Skeletal muscle satellite cell (primary cell): ENCODE measurements at regions not wholly inside any gene's neighbourhood (a gene's known extent, or its start where the extent isn't known, plus 50 kb on each side); places are given as distances from the start of the nearest gene placed in this dataset.
"Not testable (repeated sequence)": the region's sequence is repeated elsewhere in the genome, so short reads cannot be mapped to it uniquely, and the experiment has no call there.

Experiments used
- H3K27me3 ChIP-seq: 2 replicates; pipeline ENCODE4 v1.7.0; 2013; ENCODE audit warnings: low read length; ENCODE audit not compliant: control insufficient read depth, insufficient read depth
- H3K36me3 ChIP-seq: 2 replicates; pipeline ENCODE4 v1.7.0; 2013; ENCODE audit warnings: mild to moderate bottlenecking, control low read depth, low read length; ENCODE audit not compliant: insufficient read depth
- H3K4me1 ChIP-seq: 2 replicates; pipeline ENCODE4 v1.7.0; 2013; ENCODE audit warnings: low read length; ENCODE audit not compliant: control insufficient read depth, insufficient read depth
- H3K4me2 ChIP-seq: 2 replicates; pipeline ENCODE4 v1.7.0; 2013; ENCODE audit warnings: mild to moderate bottlenecking, low read length
- H3K4me3 ChIP-seq: 2 replicates; pipeline ENCODE4 v1.7.0; 2013; ENCODE audit warnings: low read length
- H3K9ac ChIP-seq: 2 replicates; pipeline ENCODE4 v1.7.0; 2013; ENCODE audit warnings: mild to moderate bottlenecking, low read depth, low read length, moderate library complexity
- H3K9me3 ChIP-seq: replicated peaks from 2 replicates; pipeline ENCODE4 v1.7.0; 2013; ENCODE audit warnings: mild to moderate bottlenecking, control low read depth, low read length

- Histone ChIP-seq H3K4me2 (no peak overlapping the region), H3K36me3 (no peaks in the 10 kb centered on the region), H3K4me1 (no peaks in the 10 kb centered on the region), H3K27me3 (no peaks in the 10 kb centered on the region), H3K4me3 (no peak overlapping the region), H3K9ac (no peak overlapping the region), H3K9me3 (no peaks in the 10 kb centered on the region)
Measured at GRCh38 chr12:67482751-67483661, 165.5 kb upstream of the DYRK2 start.

- Histone ChIP-seq H3K4me1 (no peaks in the 10 kb centered on the region), H3K27me3 (no peaks in the 10 kb centered on the region), H3K9me3 (no peaks in the 10 kb centered on the region), H3K36me3 (no peaks in the 10 kb centered on the region), H3K4me2 (no peak overlapping the region), H3K9ac (no peak overlapping the region), H3K4me3 (no peak overlapping the region)
Measured at GRCh38 chr12:67483871-67484554, 164.5 kb upstream of the DYRK2 start.

GRCh38 chr12:67484791-67485480 lies 163.6 kb upstream of the DYRK2 start:
- H3K27me3 ChIP-seq: no peaks in the 10 kb centered on the region
- H3K4me1 ChIP-seq: no peaks in the 10 kb centered on the region
- H3K4me3 ChIP-seq: no peak overlapping the region
- no peak overlapping the region for H3K4me2 ChIP-seq
- H3K9me3 ChIP-seq: no peaks in the 10 kb centered on the region
- no peaks in the 10 kb centered on the region for H3K36me3 ChIP-seq
- no peak overlapping the region for H3K9ac ChIP-seq

GRCh38 chr12:67486671-67487070 lies 161.9 kb upstream of the DYRK2 start:
- Histone ChIP-seq H3K9ac (no peak overlapping the region), H3K36me3 (no peaks in the 10 kb centered on the region), H3K4me3 (no peak overlapping the region), H3K4me1 (no peaks in the 10 kb centered on the region), H3K27me3 (no peaks in the 10 kb centered on the region), H3K4me2 (no peak overlapping the region), H3K9me3 (no peaks in the 10 kb centered on the region)

GRCh38 chr12:67488349-67488748 lies 160.2 kb upstream of the DYRK2 start:
- not testable (repeated sequence) for H3K36me3 ChIP-seq, H3K9me3 ChIP-seq, H3K4me1 ChIP-seq, H3K4me3 ChIP-seq, H3K9ac ChIP-seq, H3K27me3 ChIP-seq, H3K4me2 ChIP-seq

- H3K36me3 ChIP-seq: no peaks in the 10 kb centered on the region
- H3K27me3 ChIP-seq: no peaks in the 10 kb centered on the region
- H3K4me1 ChIP-seq: no peaks in the 10 kb centered on the region
- no peaks in the 10 kb centered on the region for H3K9me3 ChIP-seq
- H3K4me3 ChIP-seq: no peak overlapping the region
- no peak overlapping the region for H3K9ac ChIP-seq
- H3K4me2 ChIP-seq: no peak overlapping the region
Measured at GRCh38 chr12:67489007-67489406, 159.5 kb upstream of the DYRK2 start.

- no peak overlapping the region for H3K4me3 ChIP-seq
Measured at GRCh38 chr12:67496581-67496980, 152.0 kb upstream of the DYRK2 start.

GRCh38 chr12:67498991-67499390 lies 149.6 kb upstream of the DYRK2 start:
- no peaks in the 10 kb centered on the region for H3K4me1 ChIP-seq
- no peaks in the 10 kb centered on the region for H3K36me3 ChIP-seq
- peaks cover 3% of the 10 kb centered on the region for H3K27me3 ChIP-seq
- H3K9ac ChIP-seq: no peak overlapping the region
- no peak overlapping the region for H3K4me3 ChIP-seq
- H3K9me3 ChIP-seq: no peaks in the 10 kb centered on the region
- no peak overlapping the region for H3K4me2 ChIP-seq

More at GRCh38 chr12:67496581-67496980, 152.0 kb upstream of the DYRK2 start:
- Histone ChIP-seq H3K9me3 (no peaks in the 10 kb centered on the region), H3K36me3 (no peaks in the 10 kb centered on the region), H3K27me3 (peaks cover 3% of the 10 kb centered on the region), H3K4me1 (no peaks in the 10 kb centered on the region), H3K9ac (no peak overlapping the region), H3K4me2 (no peak overlapping the region)

- Histone ChIP-seq H3K4me3 (no peak overlapping the region), H3K9me3 (no peaks in the 10 kb centered on the region), H3K9ac (no peak overlapping the region), H3K4me1 (no peaks in the 10 kb centered on the region), H3K4me2 (no peak overlapping the region), H3K36me3 (no peaks in the 10 kb centered on the region), H3K27me3 (peaks cover 3% of the 10 kb centered on the region)
Measured at GRCh38 chr12:67501362-67501761, 147.2 kb upstream of the DYRK2 start.

- Histone ChIP-seq H3K27me3 (no peaks in the 10 kb centered on the region), H3K9ac (no peak overlapping the region), H3K4me2 (no peak overlapping the region), H3K4me1 (no peaks in the 10 kb centered on the region), H3K9me3 (no peaks in the 10 kb centered on the region), H3K4me3 (no peak overlapping the region), H3K36me3 (no peaks in the 10 kb centered on the region)
Measured at GRCh38 chr12:67504026-67504425, 144.5 kb upstream of the DYRK2 start.

- Histone ChIP-seq H3K4me2 (no peak overlapping the region), H3K9me3 (no peaks in the 10 kb centered on the region), H3K27me3 (no peaks in the 10 kb centered on the region), H3K4me3 (no peak overlapping the region), H3K9ac (no peak overlapping the region), H3K36me3 (no peaks in the 10 kb centered on the region), H3K4me1 (no peaks in the 10 kb centered on the region)
Measured at GRCh38 chr12:67506739-67507138, 141.8 kb upstream of the DYRK2 start.
